ENCODE measurements at regions not wholly inside any gene's neighbourhood (a gene's known extent, or its start where the extent isn't known, plus 50 kb on each side); places are given as distances from the start of the nearest gene placed in this dataset.

DNA sequence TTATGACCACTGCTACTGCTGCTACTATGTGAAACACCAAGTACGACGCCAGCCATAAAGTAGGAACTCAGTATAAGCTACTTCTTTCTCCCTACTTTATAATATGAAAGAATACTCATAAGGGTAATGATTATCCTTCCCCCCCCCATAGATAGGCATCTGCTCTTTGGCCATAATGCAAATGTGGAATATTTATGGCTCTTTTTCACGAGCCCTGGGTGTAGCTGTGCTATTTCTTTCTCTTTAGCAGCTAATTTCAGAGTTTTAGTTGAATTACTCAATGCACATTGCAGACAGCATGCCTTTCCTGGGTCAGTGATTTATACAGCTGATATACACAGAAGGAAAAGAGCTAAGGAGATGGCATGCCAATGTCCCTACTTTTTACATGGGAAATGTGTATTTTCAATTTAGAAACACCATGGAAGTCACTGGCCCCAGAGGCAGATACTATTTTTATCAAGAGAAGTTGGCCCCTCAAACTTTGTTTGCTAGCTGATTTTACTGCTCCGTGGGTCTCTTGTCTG is 234.1 kb upstream of the KIAA1217 start:
- Histone ChIP-seq H4K5ac (ENCODE audit: insufficient read length, low read depth, low read length) (no peak overlapping the region), H3K27ac (ENCODE audit: low read depth, low read length) (no peak overlapping the region), H2AK5ac (ENCODE audit: low read depth, low read length) (no peak overlapping the region), H4K91ac (replicated peaks; ENCODE audit: insufficient read length, low read length) (no peak overlapping the region), H2AFZ (ENCODE audit: low read length) (no peak overlapping the region), H2BK20ac (ENCODE audit: low read length) (no peak overlapping the region), H3K27me3 (replicated peaks in 1 of 4; ENCODE audit: control insufficient read depth in 3 of 4, extremely low read depth in 1 of 4, insufficient read depth in 3 of 4, low read length in 3 of 4) (no peaks in the 10 kb centered on the region), H4K20me1 (replicated peaks in 1 of 2; ENCODE audit: control insufficient read depth in 1 of 2, insufficient read depth in 2 of 2, low read length in 2 of 2) (no peaks in the 10 kb centered on the region), H3K4me2 (ENCODE audit: insufficient read depth in 1 of 2, low read depth in 2 of 2, low read length in 2 of 2) (no peak overlapping the region), H2BK15ac (ENCODE audit: low read length) (no peak overlapping the region), H4K8ac (ENCODE audit: extremely low read depth, insufficient read depth, low read length) (no peak overlapping the region), H3K23ac (ENCODE audit: insufficient read length) (no peak overlapping the region), H3K14ac (ENCODE audit: insufficient read length) (no peak overlapping the region), H3K56ac (replicated peaks; ENCODE audit: insufficient read length, low read depth, low read length) (no peak overlapping the region), H3K4me3 (ENCODE audit: extremely low read depth in 1 of 4, insufficient read depth in 2 of 4, low read depth in 3 of 4, low read length in 4 of 4) (no peak overlapping the region), H2BK120ac (replicated peaks; ENCODE audit: low read depth, low read length) (no peak overlapping the region), H2BK5ac (ENCODE audit: low read depth, low read length) (no peak overlapping the region), H3K18ac (ENCODE audit: extremely low read depth, low read length) (no peak overlapping the region), H3K36me3 (ENCODE audit: control insufficient read depth in 2 of 4, insufficient read depth in 4 of 4, low read length in 3 of 4) (no peaks in the 10 kb centered on the region), H3K79me1 (ENCODE audit: low read depth, low read length) (no peaks in the 10 kb centered on the region), H2BK12ac (ENCODE audit: low read depth, low read length) (no peak overlapping the region), H3K4ac (replicated peaks; ENCODE audit: insufficient read length, low read depth, low read length) (no peak overlapping the region), H3K9me3 (ENCODE audit: insufficient read depth in 2 of 2, low read depth in 1 of 2, low read length in 1 of 2) (no peaks in the 10 kb centered on the region), H3K4me1 (replicated peaks in 1 of 4; ENCODE audit: control insufficient read depth in 3 of 4, insufficient read depth in 4 of 4, low read length in 3 of 4) (peaks cover 0 to 7% (median 2%) of the 10 kb centered on the region in 4 experiments; a peak in 4 of 7 replicates), H3K23me2 (ENCODE audit: low read depth, low read length) (no peaks in the 10 kb centered on the region), H3K79me2 (ENCODE audit: control insufficient read depth in 1 of 2, insufficient read depth in 2 of 2, low read length in 2 of 2) (no peaks in the 10 kb centered on the region), H3K9ac (replicated peaks in 1 of 4; ENCODE audit: extremely low read depth in 1 of 4, low read depth in 3 of 4, low read length in 3 of 4) (no peak overlapping the region)
- no peak for FAIRE-seq
- WGBS, 2 experiments (ENCODE audit: extremely low coverage in 1 of 2, insufficient coverage in 1 of 2, insufficient read length in 1 of 2, insufficient replicate concordance in 2 of 2, low coverage in 1 of 2, low lambda C conversion rate in 2 of 2, missing lambda C conversion rate in 1 of 2) = 84% methylated on average over 4 of the region's 4 CpGs; no CpG with 5 or more reads in 1 of the 2 experiments
- no peak for DNase-seq (ENCODE audit: low read depth in 1 of 2, low spot score in 2 of 2)
- ChIA-PET POLR2A (ENCODE audit: partially characterized antibody) (no interaction called here), CTCF (ENCODE audit: partially characterized antibody) (interaction anchor here (0.6 to 1.9 kb wide), 6 partner anchors 20 to 544 kb away, joined by 3 to 8 read pairs (median 4); no protein-coding TSS in a partner anchor)
- no peak for TF ChIP-seq SUZ12 (IDR thresholded peaks at IDR 0.05; ENCODE audit: low read length)
- TF ChIP-seq NANOG (IDR thresholded peaks at IDR 0.05; ENCODE audit: insufficient read depth, low read depth, low read length, poor library complexity, severe bottlenecking) = no peak
- TF ChIP-seq KDM5A (IDR thresholded peaks at IDR 0.05; ENCODE audit: low read length) = no peak
- no peak for TF ChIP-seq TAF1 (IDR thresholded peaks at IDR 0.05; ENCODE audit: low read depth, low read length)
- TF ChIP-seq, protein P1, sequence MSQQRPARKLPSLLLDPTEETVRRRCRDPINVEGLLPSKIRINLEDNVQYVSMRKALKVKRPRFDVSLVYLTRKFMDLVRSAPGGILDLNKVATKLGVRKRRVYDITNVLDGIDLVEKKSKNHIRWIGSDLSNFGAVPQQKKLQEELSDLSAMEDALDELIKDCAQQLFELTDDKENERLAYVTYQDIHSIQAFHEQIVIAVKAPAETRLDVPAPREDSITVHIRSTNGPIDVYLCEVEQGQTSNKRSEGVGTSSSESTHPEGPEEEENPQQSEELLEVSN (IDR thresholded peaks at IDR 0.05) = no peak
